Pons (tissue), 1 donor: ENCODE measurements at regions not wholly inside any gene's neighbourhood (a gene's known extent, or its start where the extent isn't known, plus 50 kb on each side); places are given as distances from the start of the nearest gene placed in this dataset.
"Not testable (repeated sequence)": the region's sequence is repeated elsewhere in the genome, so short reads cannot be mapped to it uniquely, and the experiment has no call there.

ENCODE experiments used
- DNase-seq: peaks from one replicate; pipeline ENCODE4 v3.0.0-alpha.2; 2016; ENCODE audit warnings: low spot score

GRCh38 chr6:21918666-21919065 is 325.1 kb downstream of the SOX4 start:
- DNase-seq = no peak

DNA sequence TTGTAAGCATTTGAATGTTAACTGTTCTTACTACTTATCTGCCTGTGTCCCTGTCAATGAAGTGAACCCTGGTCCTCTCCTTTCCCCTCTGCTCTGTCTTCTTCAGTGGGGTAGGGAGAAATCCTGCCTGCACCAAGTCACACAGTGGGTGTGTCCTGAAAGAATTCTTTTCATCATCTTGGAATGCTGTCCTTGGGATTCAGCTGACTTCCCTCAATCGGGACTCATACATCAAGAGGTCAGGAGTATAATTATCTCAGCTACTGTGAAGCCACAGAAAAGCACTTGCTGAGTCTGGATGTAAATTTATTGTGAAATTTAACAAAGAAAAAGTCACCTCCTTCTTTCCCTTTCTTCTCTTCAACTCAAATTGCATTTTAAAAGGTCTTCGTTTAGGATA is 328.5 kb downstream of the SOX4 start:
- no peak for DNase-seq

GRCh38 chr6:21924002-21924401 is 330.5 kb downstream of the SOX4 start:
- no peak for DNase-seq

- no peak for DNase-seq
These were observed 335.3 kb downstream of the SOX4 start for GRCh38 chr6:21928827-21929226.

DNA sequence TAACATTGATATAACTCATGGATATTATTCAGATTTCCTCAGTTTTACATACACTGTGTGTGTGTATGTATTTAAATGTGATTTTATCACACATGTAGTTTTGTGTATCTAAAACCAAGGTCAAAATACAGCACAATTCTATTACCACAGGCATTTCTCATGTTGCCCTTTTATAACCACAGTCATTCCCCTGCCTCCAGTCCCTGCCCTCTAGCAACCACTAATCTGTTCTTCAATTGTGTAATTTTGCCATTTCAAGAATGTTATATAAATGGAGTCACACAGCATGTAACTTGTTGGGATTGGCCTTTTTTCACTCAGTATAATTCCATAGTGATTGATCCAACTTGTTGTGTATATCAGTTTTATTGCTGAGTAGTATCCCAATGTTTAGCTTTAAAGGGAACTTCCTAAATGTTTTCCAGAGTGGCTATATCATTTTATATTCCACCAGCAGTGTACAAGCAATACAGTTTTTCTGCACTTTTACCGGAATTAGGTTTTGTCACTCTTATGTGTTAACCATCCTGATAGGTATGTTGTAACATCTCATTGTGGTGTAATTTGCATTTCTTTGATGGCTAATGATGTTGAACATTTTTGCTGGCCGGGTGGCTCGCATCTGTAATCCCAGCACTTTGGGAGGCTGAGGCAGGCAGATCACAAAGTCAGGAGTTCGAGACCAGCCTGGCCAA is 338.2 kb downstream of the SOX4 start:
- DNase-seq = no peak

GRCh38 chr6:21933351-21933750 is 339.8 kb downstream of the SOX4 start:
- DNase-seq = no peak

DNA sequence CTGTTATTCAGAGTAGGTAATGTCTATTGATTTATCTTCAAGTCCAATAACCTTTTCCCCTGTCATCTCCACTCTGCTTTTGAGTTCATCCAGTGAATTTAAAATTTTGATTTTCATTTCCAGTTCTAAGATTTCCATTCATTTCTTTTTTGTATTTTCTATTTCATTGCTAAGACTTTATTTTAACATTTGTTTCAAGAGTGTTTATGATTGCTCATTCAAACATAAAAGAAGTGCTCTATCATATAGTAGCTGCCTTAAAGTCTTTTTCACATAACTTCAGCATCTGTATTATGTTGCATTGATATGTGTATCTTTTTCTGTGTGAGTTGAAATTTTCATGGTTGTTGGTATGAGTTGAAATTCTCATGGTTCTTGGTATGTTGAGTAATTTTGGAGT is 341.6 kb downstream of the SOX4 start:
- DNase-seq = no peak

- DNase-seq = no peak
These were observed 342.0 kb downstream of the SOX4 start for GRCh38 chr6:21935561-21936028.

DNA sequence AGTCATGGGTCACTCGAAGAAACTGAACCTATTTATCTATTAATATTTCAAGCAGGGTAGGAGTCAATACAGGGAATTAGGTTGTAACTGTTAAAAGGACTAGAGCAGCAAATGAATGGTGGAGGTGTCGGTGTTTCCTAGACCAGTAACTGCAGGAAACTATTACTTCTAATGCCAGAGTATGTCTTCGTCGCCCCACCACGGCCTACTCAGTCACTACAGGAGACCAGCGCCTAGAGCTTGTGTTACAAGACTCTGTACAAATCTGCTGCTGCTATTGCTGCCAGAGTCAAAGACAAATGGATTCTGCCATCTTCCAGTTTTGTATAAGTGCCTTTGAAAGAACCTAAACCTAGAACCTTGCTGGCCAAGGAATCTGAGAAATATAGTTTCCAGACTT is 343.9 kb downstream of the SOX4 start:
- DNase-seq = no peak

DNA sequence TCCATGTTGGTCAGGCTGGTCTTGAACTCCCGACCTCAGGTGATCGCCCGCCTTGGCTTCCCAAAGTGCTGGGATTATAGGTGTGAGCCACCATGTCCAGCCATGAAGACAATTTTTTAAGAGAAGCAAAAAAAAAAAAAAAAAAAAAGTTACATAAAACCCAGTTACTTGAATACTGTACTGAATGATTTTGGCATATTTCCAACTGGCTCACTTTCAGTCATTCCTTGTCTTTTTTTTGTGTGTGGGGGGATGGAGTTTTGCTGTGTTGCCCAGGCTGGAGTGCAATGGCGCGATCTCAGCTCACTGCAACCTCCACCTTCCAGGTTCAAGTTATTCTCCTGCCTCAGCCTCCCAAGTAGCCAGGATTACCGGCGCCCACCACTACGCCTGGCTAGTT is 345.5 kb downstream of the SOX4 start:
- not testable (repeated sequence) for DNase-seq

- no peak for DNase-seq
These were observed 348.4 kb downstream of the SOX4 start for GRCh38 chr6:21941926-21942325.

- no peak for DNase-seq
These were observed 349.3 kb downstream of the SOX4 start for GRCh38 chr6:21942897-21943296.

DNA sequence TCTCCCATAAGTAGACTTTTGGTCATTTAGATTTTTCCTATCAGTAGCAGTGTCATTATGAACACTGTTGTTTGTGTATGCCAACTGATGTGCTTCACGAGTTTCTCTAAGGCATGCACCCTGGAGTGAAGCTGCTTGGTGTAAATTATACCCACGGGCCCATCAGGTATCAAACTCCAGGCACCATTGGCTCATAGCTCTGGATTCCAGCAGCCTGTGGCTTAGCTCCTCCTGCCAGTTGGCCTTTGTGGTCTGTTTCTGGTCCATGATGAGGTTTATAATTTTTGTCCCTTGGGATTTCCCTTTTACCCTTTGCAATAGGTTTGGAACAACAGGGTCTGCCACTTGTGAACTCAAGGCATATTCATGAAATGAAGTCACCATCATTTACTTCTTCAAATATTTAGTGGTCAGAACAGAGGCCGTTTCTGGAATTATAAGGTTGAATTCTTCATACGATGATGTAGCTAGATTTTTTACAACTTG is 350.5 kb downstream of the PRL start:
- no peak for DNase-seq

DNA sequence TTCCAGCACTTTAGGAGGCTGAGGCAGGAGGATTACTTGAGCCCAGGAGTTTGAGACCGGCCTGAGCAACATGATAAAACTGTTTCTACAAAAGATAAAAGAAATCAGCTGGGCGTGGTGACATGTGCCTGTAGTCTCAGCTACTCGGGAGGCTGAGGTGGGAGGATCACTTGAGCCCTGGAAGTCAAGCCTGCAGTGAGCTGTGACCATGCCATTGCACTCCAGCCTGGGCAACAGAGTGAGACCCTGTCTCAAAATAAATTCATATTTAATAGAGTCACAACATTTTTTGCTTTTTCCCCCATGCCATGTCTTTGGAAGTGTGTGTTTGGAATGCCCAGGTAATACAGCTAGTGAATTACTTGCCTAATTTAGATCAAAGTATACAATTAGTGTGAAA is 349.6 kb downstream of the PRL start:
- DNase-seq = not testable (repeated sequence)

- no peak for DNase-seq
These were observed 349.0 kb downstream of the PRL start for GRCh38 chr6:21947731-21948386.

DNA sequence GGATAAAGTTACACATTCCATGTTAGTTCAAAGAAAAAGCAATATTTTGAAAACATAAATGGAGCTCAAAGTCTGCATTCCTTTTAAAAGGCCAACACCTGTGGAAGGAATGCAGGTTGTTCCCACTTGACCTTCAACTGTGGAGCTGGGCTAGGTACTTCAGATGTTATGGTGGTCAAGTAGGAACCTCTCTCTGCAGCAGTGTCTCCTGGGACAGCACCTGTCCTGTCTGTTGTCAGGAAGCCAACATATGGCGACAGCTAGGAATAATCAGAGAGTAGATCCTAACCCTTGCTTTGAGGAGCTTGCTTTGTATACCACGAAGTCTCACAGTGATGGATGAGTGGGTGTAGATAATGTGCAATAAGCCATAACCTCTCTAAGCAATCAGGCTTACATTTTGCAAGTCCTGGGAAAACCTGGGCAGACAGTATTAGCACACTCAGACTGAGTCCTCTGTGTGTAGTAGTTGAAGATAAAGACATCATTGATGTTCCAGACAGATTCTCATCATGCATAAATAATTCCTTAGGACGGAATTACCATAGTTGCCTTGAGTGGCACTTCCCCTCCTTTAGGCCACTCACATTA is 347.5 kb downstream of the PRL start:
- DNase-seq = no peak

- no peak for DNase-seq
These were observed 344.5 kb downstream of the PRL start for GRCh38 chr6:21952367-21952766.

GRCh38 chr6:21953831-21954801 is 342.7 kb downstream of the PRL start:
- peak; percentile 49 for DNase-seq

DNA sequence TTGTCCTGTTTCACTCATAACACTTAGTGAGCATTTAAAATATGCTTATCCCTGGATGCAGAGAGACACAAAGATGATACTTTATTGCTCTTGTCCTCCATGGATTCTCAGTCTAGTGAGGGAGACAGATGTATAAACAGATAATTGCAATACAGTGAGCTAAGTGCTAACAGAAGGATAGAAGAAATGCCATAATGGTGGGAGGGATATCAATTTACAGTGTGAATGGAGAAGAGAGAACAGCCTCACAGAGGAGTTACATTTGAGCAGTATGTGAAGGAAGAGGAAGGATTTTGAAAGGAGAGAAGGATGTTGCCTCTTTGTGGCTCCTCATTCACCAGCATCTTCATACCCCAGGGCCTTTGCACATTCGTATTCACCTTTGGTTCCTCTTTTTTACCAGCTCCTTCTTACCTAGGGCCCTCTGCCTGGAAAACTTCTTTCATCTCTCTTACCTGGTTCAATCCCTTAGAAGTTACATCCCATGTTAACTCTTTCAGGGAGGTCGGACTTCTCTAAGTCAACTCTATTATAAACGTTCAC is 341.7 kb downstream of the PRL start:
- no peak for DNase-seq

DNA sequence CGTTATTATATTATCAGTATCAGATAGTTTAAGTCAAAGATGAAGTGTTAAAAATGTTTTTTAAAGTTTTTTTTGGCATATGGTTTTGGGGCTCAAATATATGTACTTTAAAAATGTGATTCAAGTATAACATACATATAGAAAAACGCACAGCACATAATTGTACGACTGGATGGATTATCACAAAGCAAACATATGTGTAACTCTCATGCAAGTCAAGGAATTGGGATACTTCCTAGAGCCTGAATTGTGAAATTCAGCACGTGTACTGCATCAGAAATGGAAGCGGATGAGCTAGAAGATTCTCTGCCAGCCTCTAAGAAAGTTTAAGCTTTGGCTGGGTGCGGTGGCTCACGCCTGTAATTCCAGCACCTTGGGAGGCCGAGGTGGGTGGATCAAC is 340.9 kb downstream of the PRL start:
- no peak for DNase-seq

DNA sequence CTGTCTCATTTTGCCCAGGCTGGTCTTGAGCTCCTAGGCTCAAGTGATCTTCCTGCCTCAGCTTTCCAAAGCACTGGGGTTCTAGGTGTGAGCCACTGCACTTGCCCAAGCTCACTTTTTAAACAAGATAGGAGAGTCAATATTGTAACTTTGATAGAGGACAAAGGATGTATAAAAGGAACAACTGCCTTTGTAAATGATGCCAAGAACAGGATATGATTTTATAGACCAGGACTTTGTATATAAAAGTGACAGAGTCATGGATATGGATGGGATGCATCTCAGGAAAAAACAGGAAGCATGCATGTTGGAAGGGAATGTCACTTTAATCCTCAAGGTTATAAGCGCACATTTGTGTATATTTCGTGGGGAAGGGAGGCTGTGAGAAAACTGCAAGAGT is 338.4 kb downstream of the PRL start:
- no peak for DNase-seq

DNA sequence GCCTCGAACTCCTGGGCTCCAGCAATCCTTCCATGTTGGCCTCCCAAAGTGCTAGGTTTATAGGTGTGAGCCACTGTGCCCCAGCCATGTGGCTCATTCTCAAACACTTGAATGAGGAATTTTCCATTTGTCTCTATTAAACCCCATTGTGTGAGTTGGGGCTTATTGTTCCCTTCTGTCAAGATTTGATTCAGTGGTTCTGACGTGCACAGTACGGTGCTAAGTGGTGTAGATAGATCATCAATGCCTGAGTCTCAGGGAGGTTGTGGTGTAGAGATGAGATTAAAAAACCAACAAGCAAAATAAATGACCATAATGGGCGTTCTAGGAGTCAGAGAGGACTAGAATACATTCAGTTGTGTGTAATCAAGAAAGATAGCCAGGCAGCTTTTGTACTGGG is 335.6 kb downstream of the PRL start:
- DNase-seq = no peak
